Effector memory CD8-positive, alpha-beta T cell (primary cell): ENCODE measurements at regions not wholly inside any gene's neighbourhood (a gene's known extent, or its start where the extent isn't known, plus 50 kb on each side); places are given as distances from the start of the nearest gene placed in this dataset.
A peak's percentile ranks its signal among the peaks of the same experiment; 100 is the strongest.
"Not testable (repeated sequence)": the region's sequence is repeated elsewhere in the genome, so short reads cannot be mapped to it uniquely, and the experiment has no call there.

Experiments used
- ATAC-seq: fragments of 150-1000 bp; cut with Tn5 transposase; replicated peaks from 2 replicates; pipeline ENCODE4 v1.10.0; 2021; ENCODE audit warnings: mild to moderate bottlenecking, moderate library complexity
- DNase-seq, 3 experiments: peaks; one replicate each; pipeline ENCODE4 v3.0.0; 2021
- H3K27ac Mint-ChIP-seq, 2 donors: one replicate each; pipeline ENCODE4 v1.8.0; 2022; ENCODE audit warnings: mild to moderate bottlenecking in 2 of 2, mixed read lengths in 2 of 2, moderate library complexity in 2 of 2
- H3K27me3 Mint-ChIP-seq, 2 donors: one replicate each; pipeline ENCODE4 v1.8.0; 2022; ENCODE audit warnings: mixed read lengths in 2 of 2
- H3K36me3 Mint-ChIP-seq: one replicate; pipeline ENCODE4 v1.8.0; 2022; ENCODE audit warnings: mild to moderate bottlenecking, moderate library complexity, mixed read lengths; ENCODE audit not compliant: insufficient read depth
- H3K4me1 Mint-ChIP-seq, 2 donors: one replicate each; pipeline ENCODE4 v1.8.0; 2022; ENCODE audit warnings: low read depth in 2 of 2, mixed read lengths in 2 of 2
- H3K4me3 Mint-ChIP-seq, 2 donors: one replicate each; pipeline ENCODE4 v1.8.0; 2022; ENCODE audit warnings: mild to moderate bottlenecking in 2 of 2, mixed read lengths in 2 of 2, moderate library complexity in 2 of 2
- H3K9me3 Mint-ChIP-seq, 2 donors: one replicate each; pipeline ENCODE4 v1.8.0; 2022; ENCODE audit warnings: mixed read lengths in 2 of 2

- Mint-ChIP-seq H3K4me1 (no peaks in the 10 kb centered on the region), H3K27me3 (no peaks in the 10 kb centered on the region), H3K4me3 (no peak overlapping the region), H3K36me3 (no peaks in the 10 kb centered on the region), H3K27ac (no peak overlapping the region), H3K9me3 (no peaks in the 10 kb centered on the region)
- ATAC-seq (no peak), DNase-seq (no peak)
Observed at GRCh38 chrX:46258356-46258755, 286.9 kb downstream of the ZNF674 start.

GRCh38 chrX:46257451-46257879 lies 287.8 kb downstream of the ZNF674 start:
- no peak for DNase-seq
- H3K36me3 Mint-ChIP-seq = no peaks in the 10 kb centered on the region
- no peak overlapping the region for H3K27ac Mint-ChIP-seq
- no peaks in the 10 kb centered on the region for H3K4me1 Mint-ChIP-seq
- H3K9me3 Mint-ChIP-seq = no peaks in the 10 kb centered on the region
- no peak for ATAC-seq
- H3K4me3 Mint-ChIP-seq = no peak overlapping the region
- no peaks in the 10 kb centered on the region for H3K27me3 Mint-ChIP-seq

- Mint-ChIP-seq H3K4me1 (no peaks in the 10 kb centered on the region), H3K36me3 (no peaks in the 10 kb centered on the region), H3K4me3 (no peak overlapping the region), H3K27ac (no peak overlapping the region), H3K9me3 (no peaks in the 10 kb centered on the region), H3K27me3 (no peaks in the 10 kb centered on the region)
- ATAC-seq (no peak), DNase-seq (no peak)
Observed at GRCh38 chrX:46256875-46257274, 288.3 kb downstream of the ZNF674 start.

GRCh38 chrX:46255046-46255445 lies 290.2 kb downstream of the ZNF674 start:
- no peak for ATAC-seq
- Mint-ChIP-seq H3K27ac (peak overlapping the region in 1 of 2 donors; percentile 26), H3K4me3 (no peak overlapping the region), H3K27me3 (peaks cover 0 to 7% of the 10 kb centered on the region in 2 donors), H3K9me3 (no peaks in the 10 kb centered on the region), H3K4me1 (no peaks in the 10 kb centered on the region), H3K36me3 (no peaks in the 10 kb centered on the region)
- DNase-seq = no peak

- Mint-ChIP-seq H3K9me3 (no peaks in the 10 kb centered on the region), H3K27me3 (peaks cover 0 to 7% of the 10 kb centered on the region in 2 donors), H3K36me3 (no peaks in the 10 kb centered on the region), H3K4me3 (no peak overlapping the region), H3K4me1 (no peaks in the 10 kb centered on the region), H3K27ac (peak overlapping the region in 1 of 2 donors; percentile 26)
- no peak for ATAC-seq
- DNase-seq = no peak
Observed at GRCh38 chrX:46254641-46255040, 290.6 kb downstream of the ZNF674 start.

- DNase-seq = no peak
- no peaks in the 10 kb centered on the region for H3K4me1 Mint-ChIP-seq
Observed at GRCh38 chrX:46251755-46252154, 293.5 kb downstream of the ZNF674 start.

GRCh38 chrX:46250151-46250550 lies 295.1 kb downstream of the ZNF674 start:
- Mint-ChIP-seq H3K4me3 (no peak overlapping the region), H3K4me1 (no peaks in the 10 kb centered on the region), H3K27me3 (peaks cover 0 to 13% of the 10 kb centered on the region in 2 donors), H3K9me3 (no peaks in the 10 kb centered on the region), H3K36me3 (no peaks in the 10 kb centered on the region), H3K27ac (no peak overlapping the region)
- no peak for ATAC-seq
- no peak for DNase-seq

More at GRCh38 chrX:46251755-46252154, 293.5 kb downstream of the ZNF674 start:
- H3K36me3 Mint-ChIP-seq = no peaks in the 10 kb centered on the region
- no peak overlapping the region for H3K4me3 Mint-ChIP-seq
- H3K27ac Mint-ChIP-seq = no peak overlapping the region
- no peak for ATAC-seq
- no peaks in the 10 kb centered on the region for H3K9me3 Mint-ChIP-seq
- H3K27me3 Mint-ChIP-seq = peaks cover 0 to 13% of the 10 kb centered on the region in 2 donors

GRCh38 chrX:46247456-46247855 lies 297.8 kb downstream of the ZNF674 start:
- Mint-ChIP-seq H3K36me3 (no peaks in the 10 kb centered on the region), H3K27ac (no peak overlapping the region), H3K4me3 (no peak overlapping the region), H3K4me1 (no peaks in the 10 kb centered on the region), H3K27me3 (peaks cover 0 to 13% of the 10 kb centered on the region in 2 donors), H3K9me3 (no peaks in the 10 kb centered on the region)
- ATAC-seq = no peak
- no peak for DNase-seq

- H3K4me1 Mint-ChIP-seq = no peaks in the 10 kb centered on the region
- peaks cover 0 to 6% of the 10 kb centered on the region in 2 donors for H3K27me3 Mint-ChIP-seq
- no peak for DNase-seq
- peaks cover 4% of the 10 kb centered on the region for H3K36me3 Mint-ChIP-seq
- no peak overlapping the region for H3K27ac Mint-ChIP-seq
- no peak for ATAC-seq
- H3K9me3 Mint-ChIP-seq = no peaks in the 10 kb centered on the region
- H3K4me3 Mint-ChIP-seq = no peak overlapping the region
Observed at GRCh38 chrX:46244451-46244850, 300.8 kb downstream of the ZNF674 start.

GRCh38 chrX:46236411-46236810 lies 308.8 kb downstream of the ZNF674 start:
- H3K27me3 Mint-ChIP-seq = peaks cover 0 to 3% of the 10 kb centered on the region in 2 donors
- H3K4me1 Mint-ChIP-seq = no peaks in the 10 kb centered on the region
- H3K27ac Mint-ChIP-seq = no peak overlapping the region
- peaks cover 4% of the 10 kb centered on the region for H3K36me3 Mint-ChIP-seq
- H3K9me3 Mint-ChIP-seq = no peaks in the 10 kb centered on the region
- H3K4me3 Mint-ChIP-seq = no peak overlapping the region
- DNase-seq = no peak
- no peak for ATAC-seq

GRCh38 chrX:46235778-46236177 lies 309.4 kb downstream of the ZNF674 start:
- DNase-seq = no peak
- peaks cover 0 to 9% of the 10 kb centered on the region in 2 donors for H3K27me3 Mint-ChIP-seq
- H3K36me3 Mint-ChIP-seq = peaks cover 4% of the 10 kb centered on the region
- ATAC-seq = no peak
- no peak overlapping the region for H3K4me3 Mint-ChIP-seq
- no peaks in the 10 kb centered on the region for H3K9me3 Mint-ChIP-seq
- no peak overlapping the region for H3K27ac Mint-ChIP-seq
- no peaks in the 10 kb centered on the region for H3K4me1 Mint-ChIP-seq

GRCh38 chrX:46234775-46235174 lies 310.4 kb downstream of the ZNF674 start:
- peaks cover 0 to 9% of the 10 kb centered on the region in 2 donors for H3K27me3 Mint-ChIP-seq
- no peak overlapping the region for H3K4me3 Mint-ChIP-seq
- DNase-seq (no peak), ATAC-seq (no peak)
- no peaks in the 10 kb centered on the region for H3K4me1 Mint-ChIP-seq
- no peaks in the 10 kb centered on the region for H3K9me3 Mint-ChIP-seq
- H3K27ac Mint-ChIP-seq = no peak overlapping the region
- peaks cover 2% of the 10 kb centered on the region for H3K36me3 Mint-ChIP-seq

GRCh38 chrX:46228389-46228788 lies 316.8 kb downstream of the ZNF674 start:
- H3K4me1 Mint-ChIP-seq = no peaks in the 10 kb centered on the region
- peaks cover 0 to 9% of the 10 kb centered on the region in 2 donors for H3K27me3 Mint-ChIP-seq
- ATAC-seq (no peak), DNase-seq (no peak)
- H3K4me3 Mint-ChIP-seq = no peak overlapping the region
- no peak overlapping the region for H3K27ac Mint-ChIP-seq
- no peaks in the 10 kb centered on the region for H3K9me3 Mint-ChIP-seq
- no peaks in the 10 kb centered on the region for H3K36me3 Mint-ChIP-seq

- H3K9me3 Mint-ChIP-seq = no peaks in the 10 kb centered on the region
- H3K4me3 Mint-ChIP-seq = no peak overlapping the region
- no peak for ATAC-seq
- H3K4me1 Mint-ChIP-seq = no peaks in the 10 kb centered on the region
- H3K36me3 Mint-ChIP-seq = no peaks in the 10 kb centered on the region
- no peak overlapping the region for H3K27ac Mint-ChIP-seq
- DNase-seq = no peak
- H3K27me3 Mint-ChIP-seq = peaks cover 0 to 6% of the 10 kb centered on the region in 2 donors
Observed at GRCh38 chrX:46226422-46226821, 318.8 kb downstream of the ZNF674 start.

- H3K27ac Mint-ChIP-seq, H3K9me3 Mint-ChIP-seq, H3K36me3 Mint-ChIP-seq, H3K4me1 Mint-ChIP-seq, ATAC-seq, H3K4me3 Mint-ChIP-seq, DNase-seq, H3K27me3 Mint-ChIP-seq: not testable (repeated sequence)
Observed at GRCh38 chrX:46223499-46223898, 321.7 kb downstream of the ZNF674 start.
